Right atrium auricular region (tissue), 2 donors: ENCODE measurements at regions not wholly inside any gene's neighbourhood (a gene's known extent, or its start where the extent isn't known, plus 50 kb on each side); places are given as distances from the start of the nearest gene placed in this dataset.

Experiments
- DNase-seq: peaks from one replicate; pipeline ENCODE4 v3.0.0-alpha.2; 2019; ENCODE audit warnings: low spot score
- H3K27ac ChIP-seq, 2 donors: fragments of 200-600 bp; sonication (generic); 1 replicate in 1 of 2; 2 replicates in 1 of 2; pipeline ENCODE4 v1.5.1; 2016 to 2019
- H3K27me3 ChIP-seq, 2 donors: fragments of 200-600 bp; sonication (generic); one replicate each; pipeline versions ENCODE4 v1.5.1 to v1.6.0; 2017 to 2019
- H3K36me3 ChIP-seq: fragments of 200-600 bp; sonication (generic); one replicate; pipeline ENCODE4 v1.5.1; 2016
- H3K4me1 ChIP-seq, 2 donors: fragments of 200-600 bp; sonication (generic); one replicate each; pipeline versions ENCODE4 v1.5.1 to v1.6.0; 2017 to 2019
- H3K4me3 ChIP-seq, 2 donors: fragments of 200-600 bp; sonication (generic); 1 replicate in 1 of 2; 2 replicates in 1 of 2; pipeline ENCODE4 v1.5.1; 2017 to 2019; ENCODE audit warnings: mild to moderate bottlenecking in 1 of 2, moderate library complexity in 1 of 2
- H3K9me3 ChIP-seq, 2 donors: fragments of 200-600 bp; sonication (generic); one replicate each; pipeline ENCODE4 v1.5.1; 2019
- TF ChIP-seq, protein P1 (sequence below), 2 donors: fragments of 200-600 bp; sonication (generic); IDR thresholded peaks; one replicate each; pipeline ENCODE4 v1.5.1; 2019; ENCODE audit warnings: antibody characterized with exemption in 2 of 2

DNA sequence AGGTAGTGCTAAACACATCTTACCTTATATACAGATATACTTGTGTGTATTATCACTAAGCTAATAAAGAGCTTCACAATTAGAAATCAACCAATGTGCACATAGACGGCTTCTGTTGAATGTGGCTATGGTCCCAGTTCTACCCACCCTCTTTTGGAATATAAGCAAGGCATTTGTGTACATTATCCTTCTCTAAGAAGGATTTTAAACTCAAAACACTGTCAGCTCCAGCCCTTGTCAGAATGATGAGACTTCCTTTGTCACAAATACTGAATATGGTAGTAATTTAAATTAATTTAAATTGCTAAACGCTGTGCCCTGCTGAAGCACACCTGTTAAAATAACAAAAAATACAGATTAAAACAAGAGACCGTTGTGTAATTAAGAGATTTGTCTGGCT lies 107.9 kb upstream of the GRAMD2B start:
- no peak overlapping the region for H3K4me3 ChIP-seq
- no peaks in the 10 kb centered on the region for H3K9me3 ChIP-seq
- no peaks in the 10 kb centered on the region for H3K4me1 ChIP-seq
- no peak for DNase-seq
- H3K27me3 ChIP-seq = no peaks in the 10 kb centered on the region
- H3K36me3 ChIP-seq = no peaks in the 10 kb centered on the region
- TF ChIP-seq, protein P1, sequence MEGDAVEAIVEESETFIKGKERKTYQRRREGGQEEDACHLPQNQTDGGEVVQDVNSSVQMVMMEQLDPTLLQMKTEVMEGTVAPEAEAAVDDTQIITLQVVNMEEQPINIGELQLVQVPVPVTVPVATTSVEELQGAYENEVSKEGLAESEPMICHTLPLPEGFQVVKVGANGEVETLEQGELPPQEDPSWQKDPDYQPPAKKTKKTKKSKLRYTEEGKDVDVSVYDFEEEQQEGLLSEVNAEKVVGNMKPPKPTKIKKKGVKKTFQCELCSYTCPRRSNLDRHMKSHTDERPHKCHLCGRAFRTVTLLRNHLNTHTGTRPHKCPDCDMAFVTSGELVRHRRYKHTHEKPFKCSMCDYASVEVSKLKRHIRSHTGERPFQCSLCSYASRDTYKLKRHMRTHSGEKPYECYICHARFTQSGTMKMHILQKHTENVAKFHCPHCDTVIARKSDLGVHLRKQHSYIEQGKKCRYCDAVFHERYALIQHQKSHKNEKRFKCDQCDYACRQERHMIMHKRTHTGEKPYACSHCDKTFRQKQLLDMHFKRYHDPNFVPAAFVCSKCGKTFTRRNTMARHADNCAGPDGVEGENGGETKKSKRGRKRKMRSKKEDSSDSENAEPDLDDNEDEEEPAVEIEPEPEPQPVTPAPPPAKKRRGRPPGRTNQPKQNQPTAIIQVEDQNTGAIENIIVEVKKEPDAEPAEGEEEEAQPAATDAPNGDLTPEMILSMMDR (IDR thresholded peaks at IDR 0.05) = no peak
- no peak overlapping the region for H3K27ac ChIP-seq

DNA sequence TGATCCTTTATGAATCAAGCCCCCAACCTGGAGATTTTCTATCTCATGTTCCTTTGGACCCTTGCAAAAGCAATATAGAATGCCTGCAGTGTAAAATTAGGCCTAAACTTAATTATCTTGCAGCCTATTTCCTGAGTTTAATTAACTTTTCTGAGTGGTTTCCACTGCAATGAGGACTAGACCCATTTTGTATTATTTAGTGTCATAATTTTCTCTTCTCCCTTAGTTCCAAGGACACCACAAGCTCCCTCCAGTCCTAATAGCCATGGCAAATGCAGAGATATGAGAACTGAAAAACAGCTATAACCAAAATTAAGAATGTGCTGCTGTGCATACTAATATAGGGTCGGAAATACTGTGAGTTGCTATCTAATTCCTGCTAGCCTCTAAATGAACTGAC lies 90.9 kb upstream of the GRAMD2B start:
- Histone ChIP-seq H3K4me3 (no peak overlapping the region), H3K9me3 (no peaks in the 10 kb centered on the region), H3K4me1 (no peaks in the 10 kb centered on the region), H3K27ac (no peak overlapping the region), H3K36me3 (no peaks in the 10 kb centered on the region), H3K27me3 (no peaks in the 10 kb centered on the region)
- DNase-seq = no peak
- TF ChIP-seq, protein P1 (IDR thresholded peaks at IDR 0.05) = no peak

DNA sequence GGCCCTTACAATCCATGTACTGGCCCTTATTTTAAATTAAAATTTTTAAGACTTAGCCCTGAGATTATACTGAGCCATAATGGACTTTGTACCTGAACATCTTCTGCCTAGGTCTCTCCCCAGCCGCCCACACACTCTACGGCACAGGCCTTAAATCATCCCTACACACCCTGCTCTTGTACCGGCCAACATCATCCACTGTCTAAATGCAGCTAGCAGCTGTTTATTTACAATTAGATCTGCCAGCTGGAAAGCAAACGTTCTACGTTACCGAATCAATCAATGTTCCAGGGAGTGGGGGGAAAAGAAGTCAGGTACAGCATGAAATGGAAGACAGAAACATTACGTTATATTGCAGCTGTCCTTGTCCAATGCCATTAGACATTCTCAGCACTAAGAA lies 88.4 kb upstream of the GRAMD2B start:
- TF ChIP-seq, protein P1 (IDR thresholded peaks at IDR 0.05) = no peak
- H3K36me3 ChIP-seq = no peaks in the 10 kb centered on the region
- H3K27me3 ChIP-seq = no peaks in the 10 kb centered on the region
- no peak for DNase-seq
- H3K9me3 ChIP-seq = no peaks in the 10 kb centered on the region
- no peak overlapping the region for H3K27ac ChIP-seq
- no peak overlapping the region for H3K4me3 ChIP-seq
- H3K4me1 ChIP-seq = no peaks in the 10 kb centered on the region

- H3K4me1 ChIP-seq = no peaks in the 10 kb centered on the region
- H3K9me3 ChIP-seq = no peaks in the 10 kb centered on the region
- H3K27me3 ChIP-seq = no peaks in the 10 kb centered on the region
- TF ChIP-seq, protein P1 (IDR thresholded peaks at IDR 0.05) = no peak
- no peak overlapping the region for H3K4me3 ChIP-seq
- no peaks in the 10 kb centered on the region for H3K36me3 ChIP-seq
- H3K27ac ChIP-seq = no peak overlapping the region
- no peak for DNase-seq
These were observed 87.3 kb upstream of the GRAMD2B start for GRCh38 chr5:126335886-126336285.

DNA sequence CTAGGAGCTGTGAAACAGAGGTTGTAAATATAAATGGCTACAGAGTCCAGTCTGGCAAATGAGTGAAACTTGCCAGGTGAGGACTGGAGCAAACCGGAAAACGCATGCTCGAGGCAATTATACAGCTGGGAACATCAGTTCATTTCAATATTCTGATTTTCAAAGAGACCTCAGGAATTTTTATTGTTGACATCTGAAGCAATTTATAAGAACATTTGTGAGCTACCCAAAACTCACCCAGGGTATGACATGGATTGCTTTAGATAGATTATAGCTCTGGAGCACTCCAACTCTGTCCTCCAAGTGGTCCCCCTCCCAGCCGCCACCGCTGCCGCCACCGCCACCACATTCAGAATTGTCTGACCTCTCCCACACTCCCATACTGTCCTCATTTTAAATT lies 84.6 kb upstream of the GRAMD2B start:
- Histone ChIP-seq H3K4me1 (no peaks in the 10 kb centered on the region), H3K27ac (no peak overlapping the region), H3K36me3 (no peaks in the 10 kb centered on the region), H3K4me3 (no peak overlapping the region), H3K27me3 (no peaks in the 10 kb centered on the region), H3K9me3 (no peaks in the 10 kb centered on the region)
- DNase-seq = no peak
- TF ChIP-seq, protein P1 (IDR thresholded peaks at IDR 0.05) = no peak

- no peaks in the 10 kb centered on the region for H3K9me3 ChIP-seq
- H3K4me1 ChIP-seq = no peaks in the 10 kb centered on the region
- no peak overlapping the region for H3K4me3 ChIP-seq
- no peak for DNase-seq
- H3K27me3 ChIP-seq = no peaks in the 10 kb centered on the region
- no peak overlapping the region for H3K27ac ChIP-seq
- H3K36me3 ChIP-seq = no peaks in the 10 kb centered on the region
- TF ChIP-seq, protein P1 (IDR thresholded peaks at IDR 0.05) = peak; percentile 70 to 86
These were observed 83.9 kb upstream of the GRAMD2B start for GRCh38 chr5:126339215-126339805.
